Sigmoid colon (tissue), 4 donors: ENCODE measurements at regions not wholly inside any gene's neighbourhood (a gene's known extent, or its start where the extent isn't known, plus 50 kb on each side); places are given as distances from the start of the nearest gene placed in this dataset.

ENCODE experiments used
- CTCF ChIP-seq, 4 experiments: fragments of 450-650 bp in 3 of 4; fragments of 200-600 bp in 1 of 4; IDR thresholded peaks; one replicate each; pipeline ENCODE4 v1.5.1; 2016 to 2019; ENCODE audit warnings: antibody characterized with exemption in 4 of 4, mild to moderate bottlenecking in 3 of 4, moderate library complexity in 2 of 4
- EP300 ChIP-seq, 4 donors: sonication (generic); formaldehyde crosslinking; IDR thresholded peaks; one replicate each; pipeline ENCODE4 v1.6.1; 2017; ENCODE audit warnings: antibody characterized with exemption in 4 of 4
- POLR2AphosphoS5 ChIP-seq, 4 donors: sonication (generic); formaldehyde crosslinking; IDR thresholded peaks; one replicate each; pipeline ENCODE4 v1.6.1; 2017; ENCODE audit warnings: antibody characterized with exemption in 4 of 4

GRCh38 chr13:44763615-44764301 lies 187.6 kb upstream of the TSC22D1 start:
- TF ChIP-seq CTCF (IDR thresholded peaks at IDR 0.05) (no peak), POLR2AphosphoS5 (IDR thresholded peaks at IDR 0.05) (no peak), EP300 (IDR thresholded peaks at IDR 0.05) (no peak)
